Gastrocnemius medialis (tissue), 4 donors: ENCODE measurements at regions not wholly inside any gene's neighbourhood (a gene's known extent, or its start where the extent isn't known, plus 50 kb on each side); places are given as distances from the start of the nearest gene placed in this dataset.
A peak's percentile ranks its signal among the peaks of the same experiment; 100 is the strongest.

Source experiments
- ATAC-seq, 2 donors: fragments of 150-250 bp; one replicate each; pipeline ENCODE4 v1.9.1; 2016
- DNase-seq, 2 donors: peaks; one replicate each; pipeline ENCODE4 v3.0.0-alpha.2; 2019
- H3K27ac ChIP-seq, 4 donors: fragments of 200-600 bp; sonication (generic); 1 replicate in 1 of 4; 2 replicates in 3 of 4; pipeline ENCODE4 v1.5.1; 2016 to 2018; ENCODE audit warnings: mild to moderate bottlenecking in 2 of 4, moderate library complexity in 1 of 4
- H3K27me3 ChIP-seq, 3 donors: fragments of 200-600 bp; sonication (generic) in 2 of 3; 1 replicate in 1 of 3; 2 replicates in 2 of 3; pipeline versions ENCODE4 v1.5.1 to v1.6.0; 2016 to 2019; ENCODE audit warnings: mild to moderate bottlenecking in 1 of 3, moderate library complexity in 1 of 3
- H3K36me3 ChIP-seq, 2 donors: fragments of 200-600 bp; sonication (generic) in 1 of 2; one replicate each; pipeline ENCODE4 v1.5.1; 2017 to 2018
- H3K4me1 ChIP-seq, 2 donors: fragments of 200-600 bp; sonication (generic) in 1 of 2; one replicate each; pipeline ENCODE4 v1.5.1; 2016 to 2017; ENCODE audit warnings: mild to moderate bottlenecking in 2 of 2
- H3K4me3 ChIP-seq, 4 donors: fragments of 200-600 bp; sonication (generic) in 3 of 4; 1 replicate in 1 of 4; 2 replicates in 3 of 4; pipeline ENCODE4 v1.5.1; 2016 to 2019; ENCODE audit warnings: mild to moderate bottlenecking in 2 of 4
- H3K9me3 ChIP-seq, 3 donors: fragments of 200-600 bp; sonication (generic) in 2 of 3; 1 replicate in 1 of 3; 2 replicates in 2 of 3; pipeline ENCODE4 v1.5.1; 2016 to 2019
- POLR2A ChIP-seq, 2 donors: fragments of 450-650 bp; IDR thresholded peaks; one replicate each; pipeline ENCODE4 v1.6.1; 2017; ENCODE audit warnings: antibody characterized with exemption in 2 of 2, mild to moderate bottlenecking in 2 of 2, moderate library complexity in 2 of 2
- in situ Hi-C, 4 donors: fragments of 200-750 bp; cut with MboI; loops; one replicate each; pipeline versions ENCODE4 v1.15.0 to v1.8.0; 2017; ENCODE audit warnings: low sequenced_read_pairs in 4 of 4
- intact Hi-C: fragments of 100-400 bp; cut with DNase I; formaldehyde crosslinking; loops from one replicate; pipeline ENCODE4 v1.15.1; 2023; ENCODE audit warnings: low total_unique reads
- TF ChIP-seq, protein P1 (sequence below), 5 experiments: fragments of 450-650 bp in 3 of 5; fragments of 200-600 bp in 2 of 5; sonication (generic) in 2 of 5; IDR thresholded peaks in 4 of 5; conservative IDR thresholded peaks in 1 of 5; 1 replicate in 4 of 5; 2 replicates in 1 of 5; pipeline ENCODE4 v1.5.1; 2016 to 2019; ENCODE audit warnings: antibody characterized with exemption in 5 of 5, mild to moderate bottlenecking in 3 of 5, moderate library complexity in 3 of 5

DNA sequence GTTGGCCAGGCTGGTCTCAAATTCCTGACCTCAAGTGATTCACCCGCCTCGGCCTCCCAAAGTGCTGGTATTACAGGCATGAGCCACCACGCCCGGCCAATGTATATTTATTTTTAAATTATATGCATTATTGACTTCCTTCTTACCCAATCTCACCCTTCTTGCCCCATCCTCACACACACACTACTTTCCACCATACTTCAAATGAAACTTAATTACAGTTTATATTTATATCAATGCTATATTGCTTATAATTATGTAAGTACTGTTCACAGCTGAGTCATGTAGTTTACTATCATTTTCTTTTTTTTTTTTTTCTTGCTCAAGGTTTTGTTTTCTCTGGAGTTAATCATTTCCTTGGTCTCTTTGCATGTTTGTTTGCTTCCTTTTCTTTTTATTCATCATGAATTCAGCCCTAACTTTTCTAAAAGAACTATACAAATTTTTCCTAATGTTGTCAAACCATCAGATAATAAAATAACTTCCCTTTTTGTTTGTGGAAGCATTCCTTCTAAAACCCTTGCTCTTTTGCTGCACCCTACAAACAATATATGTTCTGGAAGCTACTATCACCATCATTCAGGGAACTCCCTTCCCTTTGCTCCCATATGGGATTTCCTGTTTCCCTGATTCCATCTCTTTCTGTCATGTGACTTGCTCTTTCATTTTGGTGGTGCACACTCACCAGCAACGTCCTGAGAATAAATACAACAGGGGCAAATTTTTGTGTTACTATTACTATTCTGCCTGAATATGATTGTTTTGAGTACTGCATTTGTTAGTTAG is 201.7 kb upstream of the SASH1 start:
- Histone ChIP-seq H3K9me3 (no peaks in the 10 kb centered on the region), H3K27me3 (no peaks in the 10 kb centered on the region), H3K4me1 (no peaks in the 10 kb centered on the region), H3K4me3 (no peak overlapping the region), H3K36me3 (no peaks in the 10 kb centered on the region), H3K27ac (no peak overlapping the region)
- no peak for TF ChIP-seq POLR2A (IDR thresholded peaks at IDR 0.05)
- no peak for DNase-seq
- no peak for ATAC-seq
- intact Hi-C loops: no loop called here
- in situ Hi-C loops: no loop called here

DNA sequence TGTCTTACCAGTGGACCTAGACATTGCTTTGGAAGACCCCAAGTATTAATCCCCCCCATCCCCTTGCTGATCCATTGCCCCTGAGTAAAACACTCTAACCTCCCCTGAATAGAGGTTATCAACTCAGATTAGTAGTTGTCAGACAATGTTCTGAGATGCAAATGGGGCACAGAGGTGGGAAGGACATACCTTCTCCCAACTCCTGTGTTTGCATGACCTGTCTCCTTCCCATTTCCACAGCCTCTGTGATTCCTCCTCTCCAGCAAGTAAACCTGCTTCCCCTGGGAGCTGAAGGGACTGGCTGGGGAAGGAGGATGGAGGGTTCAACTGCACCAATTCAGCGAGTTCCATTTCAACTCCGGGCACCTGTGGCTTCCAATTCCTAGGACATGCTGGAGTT is 199.8 kb upstream of the SASH1 start:
- ATAC-seq: no peak
- TF ChIP-seq, protein P1, sequence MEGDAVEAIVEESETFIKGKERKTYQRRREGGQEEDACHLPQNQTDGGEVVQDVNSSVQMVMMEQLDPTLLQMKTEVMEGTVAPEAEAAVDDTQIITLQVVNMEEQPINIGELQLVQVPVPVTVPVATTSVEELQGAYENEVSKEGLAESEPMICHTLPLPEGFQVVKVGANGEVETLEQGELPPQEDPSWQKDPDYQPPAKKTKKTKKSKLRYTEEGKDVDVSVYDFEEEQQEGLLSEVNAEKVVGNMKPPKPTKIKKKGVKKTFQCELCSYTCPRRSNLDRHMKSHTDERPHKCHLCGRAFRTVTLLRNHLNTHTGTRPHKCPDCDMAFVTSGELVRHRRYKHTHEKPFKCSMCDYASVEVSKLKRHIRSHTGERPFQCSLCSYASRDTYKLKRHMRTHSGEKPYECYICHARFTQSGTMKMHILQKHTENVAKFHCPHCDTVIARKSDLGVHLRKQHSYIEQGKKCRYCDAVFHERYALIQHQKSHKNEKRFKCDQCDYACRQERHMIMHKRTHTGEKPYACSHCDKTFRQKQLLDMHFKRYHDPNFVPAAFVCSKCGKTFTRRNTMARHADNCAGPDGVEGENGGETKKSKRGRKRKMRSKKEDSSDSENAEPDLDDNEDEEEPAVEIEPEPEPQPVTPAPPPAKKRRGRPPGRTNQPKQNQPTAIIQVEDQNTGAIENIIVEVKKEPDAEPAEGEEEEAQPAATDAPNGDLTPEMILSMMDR (IDR thresholded peaks at IDR 0.05 in 4 of 5, conservative IDR thresholded peaks at IDR 0.05 in 1 of 5): no peak
- no peak for TF ChIP-seq POLR2A (IDR thresholded peaks at IDR 0.05)
- Histone ChIP-seq H3K9me3 (no peaks in the 10 kb centered on the region), H3K27ac (no peak overlapping the region), H3K4me3 (no peak overlapping the region), H3K36me3 (no peaks in the 10 kb centered on the region), H3K4me1 (no peaks in the 10 kb centered on the region), H3K27me3 (no peaks in the 10 kb centered on the region)
- in situ Hi-C loops (no loop called here), intact Hi-C loops (no loop called here)
- no peak for DNase-seq

DNA sequence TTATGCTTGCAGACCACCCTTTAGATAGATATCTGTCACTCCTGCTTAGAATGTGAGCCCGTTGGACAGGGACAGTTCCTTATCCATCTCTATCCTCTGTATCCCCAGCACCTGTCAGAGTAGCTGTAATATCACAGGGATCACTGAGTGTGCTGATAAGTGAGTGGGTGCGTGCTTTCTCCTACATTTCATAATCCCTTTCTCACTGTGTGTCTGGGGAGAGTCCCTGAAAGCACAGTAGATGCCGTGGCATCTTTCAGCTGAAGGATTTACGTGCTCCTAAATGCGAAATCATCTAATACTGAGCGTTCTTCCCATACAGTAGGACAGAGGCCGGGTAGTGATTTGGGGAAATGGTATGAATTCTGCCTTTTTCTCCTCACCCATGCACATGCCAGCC is 198.9 kb upstream of the SASH1 start:
- no peak for ATAC-seq
- DNase-seq: no peak
- H3K27me3 ChIP-seq: no peaks in the 10 kb centered on the region
- H3K4me3 ChIP-seq: no peak overlapping the region
- no peaks in the 10 kb centered on the region for H3K36me3 ChIP-seq
- in situ Hi-C loops: no loop called here
- TF ChIP-seq, protein P1 (IDR thresholded peaks at IDR 0.05 in 4 of 5, conservative IDR thresholded peaks at IDR 0.05 in 1 of 5): no peak
- no peak for TF ChIP-seq POLR2A (IDR thresholded peaks at IDR 0.05)
- no peaks in the 10 kb centered on the region for H3K9me3 ChIP-seq
- intact Hi-C loops: no loop called here
- no peak overlapping the region for H3K27ac ChIP-seq
- no peaks in the 10 kb centered on the region for H3K4me1 ChIP-seq

DNA sequence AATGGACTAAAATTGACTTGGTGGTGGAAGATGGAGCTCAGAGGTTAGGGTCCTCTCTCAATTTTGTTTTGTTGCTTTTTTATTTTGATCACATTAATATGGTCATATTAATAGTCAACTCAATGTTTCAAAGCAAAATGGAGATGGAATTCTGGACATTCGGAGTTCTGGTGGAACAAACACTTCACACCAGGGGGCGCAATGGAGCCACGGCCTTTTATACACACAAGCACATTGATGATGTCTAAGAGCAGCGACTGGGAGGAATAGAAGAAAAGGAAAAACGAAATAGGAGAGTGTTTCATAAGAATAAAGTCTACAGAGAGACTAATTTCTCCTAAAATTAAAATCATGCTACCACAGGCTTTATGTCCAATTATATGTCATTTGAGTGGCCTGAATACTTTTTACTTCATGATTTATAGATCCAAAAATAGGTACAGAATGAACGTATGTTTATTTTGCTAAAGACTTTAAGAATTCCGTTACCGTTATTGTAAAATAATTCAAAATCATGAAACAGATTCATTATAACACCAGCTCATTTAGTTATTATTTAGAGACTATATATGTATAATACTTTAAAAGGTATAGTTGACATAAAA is 197.6 kb upstream of the SASH1 start:
- in situ Hi-C loops (no loop called here), intact Hi-C loops (loop anchor here (1.0 kb wide), 1 partner anchor 319 kb away; no protein-coding TSS in a partner anchor)
- TF ChIP-seq, protein P1 (IDR thresholded peaks at IDR 0.05 in 4 of 5, conservative IDR thresholded peaks at IDR 0.05 in 1 of 5): peak; percentile 42 to 71 (median 44)
- no peak for TF ChIP-seq POLR2A (IDR thresholded peaks at IDR 0.05)
- Histone ChIP-seq H3K4me3 (peak overlapping the region in 1 of 4 donors; percentile 23), H3K27ac (no peak overlapping the region), H3K9me3 (no peaks in the 10 kb centered on the region), H3K4me1 (no peaks in the 10 kb centered on the region), H3K36me3 (no peaks in the 10 kb centered on the region), H3K27me3 (no peaks in the 10 kb centered on the region)
- DNase-seq (peak; percentile 7 to 31), ATAC-seq (no peak)

DNA sequence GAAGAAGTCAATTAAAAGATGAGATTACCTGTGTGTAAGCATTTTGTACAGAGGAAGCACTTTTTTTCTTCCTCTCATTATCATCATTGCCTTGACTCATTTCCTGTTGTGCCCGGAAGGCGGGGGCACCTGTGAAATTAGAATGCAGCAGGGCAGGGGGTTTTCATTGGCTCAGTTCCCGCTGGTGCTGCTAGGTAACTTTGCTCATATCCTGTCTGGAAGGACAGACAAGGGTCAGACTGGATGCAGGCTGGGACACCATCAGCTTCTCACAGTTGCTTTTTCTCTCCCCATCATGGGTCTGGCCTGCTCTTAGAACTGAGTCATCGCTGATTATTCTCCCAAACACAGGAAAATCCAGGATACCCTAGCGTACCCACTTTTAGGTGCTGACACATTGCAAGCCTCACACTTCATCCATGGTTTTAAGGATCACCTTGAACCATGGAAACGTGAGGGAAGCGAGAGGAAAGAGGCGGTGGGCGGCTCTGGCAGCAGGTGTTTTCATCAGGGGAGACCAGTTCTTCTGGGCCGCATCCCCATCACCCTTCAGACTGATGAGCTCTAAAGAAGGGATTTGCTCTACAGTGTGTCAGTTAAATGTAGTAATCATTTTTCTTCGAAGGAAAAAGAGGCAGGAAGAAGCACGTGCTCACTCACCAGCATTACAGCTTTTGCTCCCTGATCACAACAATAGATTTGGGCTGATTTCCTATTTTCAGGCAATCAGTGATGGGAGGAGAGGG is 195.7 kb upstream of the SASH1 start:
- Histone ChIP-seq H3K27me3 (no peaks in the 10 kb centered on the region), H3K4me1 (no peaks in the 10 kb centered on the region), H3K9me3 (no peaks in the 10 kb centered on the region), H3K36me3 (no peaks in the 10 kb centered on the region), H3K4me3 (no peak overlapping the region), H3K27ac (no peak overlapping the region)
- TF ChIP-seq POLR2A (IDR thresholded peaks at IDR 0.05): no peak
- TF ChIP-seq, protein P1 (IDR thresholded peaks at IDR 0.05 in 4 of 5, conservative IDR thresholded peaks at IDR 0.05 in 1 of 5): no peak
- DNase-seq (no peak), ATAC-seq (no peak)
- intact Hi-C loops: no loop called here
- in situ Hi-C loops: no loop called here
